ENCODE measurements at regions not wholly inside any gene's neighbourhood (a gene's known extent, or its start where the extent isn't known, plus 50 kb on each side); places are given as distances from the start of the nearest gene placed in this dataset.
"Not testable (repeated sequence)": the region's sequence is repeated elsewhere in the genome, so short reads cannot be mapped to it uniquely, and the experiment has no call there.

- DNase-seq (ENCODE audit: missing footprints); intact Hi-C loops (cut with DNase I): not testable (repeated sequence)
- peak; percentile 50 for ATAC-seq
Observed at GRCh38 chrY:9857919-9858318, 330.2 kb downstream of the TSPY10 start.

DNA sequence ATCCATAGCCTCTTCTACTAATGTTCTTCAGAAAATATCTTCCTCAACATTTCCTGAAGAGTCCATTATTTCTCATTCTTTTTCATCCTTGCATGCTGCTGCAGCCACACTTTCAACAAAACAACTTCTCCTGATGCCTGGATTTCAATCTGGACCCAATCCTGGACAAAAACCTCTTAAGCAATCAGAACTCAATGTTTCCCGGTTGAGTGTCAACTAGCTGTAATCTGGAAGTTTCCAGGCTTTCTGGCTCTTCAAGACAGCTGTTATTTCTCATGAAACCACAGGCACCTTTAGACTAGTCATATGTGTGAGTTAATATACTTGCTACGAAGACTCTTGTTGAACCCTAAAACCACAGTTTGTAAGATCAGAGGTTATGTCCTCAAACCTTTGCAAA lies 330.7 kb downstream of the TSPY10 start:
- DNase-seq (ENCODE audit: missing footprints); intact Hi-C loops (cut with DNase I); ATAC-seq: not testable (repeated sequence)

All from Right ventricle myocardium inferior (tissue), 1 donor.